GM21825 (cell line): ENCODE measurements at regions not wholly inside any gene's neighbourhood (a gene's known extent, or its start where the extent isn't known, plus 50 kb on each side); places are given as distances from the start of the nearest gene placed in this dataset.
A peak's percentile ranks its signal among the peaks of the same experiment; 100 is the strongest.
"Not testable (repeated sequence)": the region's sequence is repeated elsewhere in the genome, so short reads cannot be mapped to it uniquely, and the experiment has no call there.

Source experiments
- ATAC-seq: cut with Tn5 transposase; IDR thresholded peaks from one replicate; pipeline ENCODE4 v1.9.1; 2021; ENCODE audit warnings: mild to moderate bottlenecking, moderate library complexity; ENCODE audit not compliant: unreplicated experiment

DNA sequence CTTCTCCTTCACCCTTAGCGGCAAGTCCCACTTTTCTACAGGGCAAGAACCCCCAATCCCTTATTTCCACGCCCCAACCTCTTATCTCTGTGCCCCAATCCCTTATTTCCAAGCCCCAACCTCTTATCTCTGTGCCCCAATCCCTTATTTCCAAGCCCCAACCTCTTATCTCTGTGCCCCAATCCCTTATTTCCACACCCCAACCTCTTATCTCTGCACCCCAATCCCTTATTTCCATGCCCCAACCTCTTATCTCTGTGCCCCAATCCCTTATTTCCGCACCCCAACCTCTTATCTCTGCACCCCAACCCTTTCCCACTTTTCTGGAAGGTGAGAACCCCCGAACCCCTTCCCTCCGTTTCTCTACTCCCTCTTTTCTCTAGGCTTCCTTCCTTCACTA lies 116.1 kb upstream of the GJE1 start:
- ATAC-seq = not testable (repeated sequence)

DNA sequence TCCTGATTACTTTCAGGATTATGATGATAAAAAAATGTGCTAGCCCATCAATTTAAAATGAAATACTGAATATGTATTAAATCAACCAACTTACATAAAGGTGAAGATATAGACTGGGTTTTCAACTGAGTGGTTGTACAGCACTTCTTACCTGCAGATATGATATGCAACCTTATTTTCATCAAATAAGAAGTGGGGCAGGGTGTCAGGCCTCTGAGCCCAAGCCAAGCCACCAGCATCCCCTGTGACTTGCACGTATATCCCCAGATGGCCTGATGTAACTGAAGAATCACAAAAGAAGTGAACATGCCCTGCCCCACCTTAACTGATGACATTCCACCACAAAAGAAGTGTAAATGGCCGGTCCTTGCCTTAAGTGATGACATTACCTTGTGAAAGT lies 117.3 kb upstream of the GJE1 start:
- not testable (repeated sequence) for ATAC-seq

DNA sequence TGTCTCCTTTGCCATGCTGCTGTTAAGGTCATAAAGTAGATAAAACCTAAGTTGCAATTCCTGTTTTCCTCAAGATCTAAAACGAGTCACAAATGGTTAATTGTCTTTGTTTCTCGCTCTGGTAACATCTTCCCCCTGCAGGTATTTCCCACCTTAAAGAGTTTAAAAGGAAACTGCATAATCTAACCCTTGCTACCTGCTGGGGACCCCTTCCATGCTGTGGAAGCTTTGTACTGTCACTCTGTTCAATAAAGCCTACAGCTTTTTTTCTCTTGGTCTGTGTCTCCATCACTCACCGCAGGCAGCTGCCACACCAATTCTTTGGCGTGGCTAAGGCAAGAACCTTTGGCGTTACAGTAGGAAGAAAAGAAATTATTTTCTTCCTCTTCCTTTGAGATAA lies 117.7 kb upstream of the GJE1 start:
- no peak for ATAC-seq

DNA sequence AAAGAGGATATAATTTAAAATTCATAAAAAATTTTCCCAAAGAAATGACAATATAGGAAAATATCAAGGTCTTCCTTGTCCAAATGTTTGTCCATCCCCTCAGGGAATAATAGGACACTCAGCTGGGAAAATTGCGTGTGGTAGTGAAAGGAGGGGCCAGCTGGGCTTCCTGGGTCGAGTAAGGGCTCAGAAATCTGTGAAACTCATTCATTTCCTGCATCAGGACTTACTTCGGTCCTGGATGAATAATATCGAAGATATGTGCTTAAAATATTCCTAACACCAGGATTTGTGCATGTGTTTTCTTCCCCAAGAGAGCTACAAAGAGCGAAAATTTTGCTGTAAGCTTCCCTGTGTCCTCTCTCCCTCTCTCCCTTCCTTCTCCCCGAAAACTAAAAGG lies 118.2 kb upstream of the GJE1 start:
- ATAC-seq = no peak

DNA sequence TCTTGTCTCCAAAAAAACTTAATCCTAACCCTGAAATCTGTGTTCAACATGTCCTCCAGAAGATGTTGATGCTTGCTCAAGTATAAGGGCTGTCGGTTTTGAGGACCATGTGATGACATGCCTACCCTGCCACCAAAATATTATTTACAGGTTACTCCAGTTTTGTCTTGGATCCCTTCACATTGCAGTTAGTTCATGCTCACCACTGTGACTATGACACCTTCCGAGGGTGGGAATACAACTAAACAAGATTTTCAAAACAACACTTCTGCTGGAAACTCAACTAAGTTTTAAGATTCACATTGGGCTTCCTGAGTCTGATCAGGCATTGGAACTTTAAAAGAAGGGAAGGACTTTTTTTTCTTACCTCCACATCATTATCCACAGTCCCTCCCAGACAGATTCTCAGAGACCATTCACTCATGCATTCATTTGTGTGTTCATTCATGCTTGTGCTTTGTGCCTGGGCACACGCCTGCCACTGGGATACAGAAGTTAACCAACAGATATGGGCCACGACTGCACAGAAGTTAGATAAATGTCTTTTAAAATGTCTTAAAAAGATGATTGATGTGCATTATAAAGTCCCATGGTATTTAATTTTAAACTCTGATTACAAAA lies 118.7 kb upstream of the GJE1 start:
- no peak for ATAC-seq

DNA sequence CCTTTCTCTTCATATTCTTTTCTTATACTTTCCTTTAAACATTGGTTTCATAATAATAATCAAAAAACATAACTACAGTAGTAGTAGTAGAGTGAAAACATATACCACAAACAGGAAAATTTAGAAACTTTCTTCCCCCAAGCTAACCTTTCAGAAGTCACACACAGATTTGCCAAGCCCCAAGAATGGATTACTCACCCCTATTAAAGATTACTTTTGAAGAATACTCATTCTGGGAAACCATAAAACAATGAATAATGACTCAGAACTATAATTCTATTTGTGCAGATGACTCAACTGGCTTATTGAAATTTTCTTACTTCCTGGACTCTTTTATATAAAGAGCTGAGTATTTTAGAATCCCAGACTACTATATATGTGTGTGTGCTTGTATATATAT lies 119.4 kb upstream of the GJE1 start:
- ATAC-seq = peak; percentile 87

DNA sequence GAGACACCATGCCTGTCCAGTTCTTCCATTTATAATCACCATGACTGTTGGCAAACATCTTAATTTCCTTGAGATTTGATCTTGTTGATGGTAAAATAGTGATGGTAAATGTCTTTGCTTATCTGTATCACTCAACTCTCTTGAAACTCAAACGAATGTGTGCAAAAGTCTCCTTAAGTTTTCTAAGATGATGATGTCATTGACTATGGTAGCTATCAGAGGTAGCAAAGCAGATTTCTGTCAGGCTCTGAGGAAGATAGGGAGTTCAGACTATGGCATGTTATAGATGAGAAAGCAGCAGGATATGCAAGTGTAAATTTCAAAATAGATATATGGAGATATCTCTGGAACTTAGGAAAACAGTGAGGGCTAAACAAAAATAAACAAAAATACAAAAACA lies 121.0 kb upstream of the GJE1 start:
- ATAC-seq = no peak

DNA sequence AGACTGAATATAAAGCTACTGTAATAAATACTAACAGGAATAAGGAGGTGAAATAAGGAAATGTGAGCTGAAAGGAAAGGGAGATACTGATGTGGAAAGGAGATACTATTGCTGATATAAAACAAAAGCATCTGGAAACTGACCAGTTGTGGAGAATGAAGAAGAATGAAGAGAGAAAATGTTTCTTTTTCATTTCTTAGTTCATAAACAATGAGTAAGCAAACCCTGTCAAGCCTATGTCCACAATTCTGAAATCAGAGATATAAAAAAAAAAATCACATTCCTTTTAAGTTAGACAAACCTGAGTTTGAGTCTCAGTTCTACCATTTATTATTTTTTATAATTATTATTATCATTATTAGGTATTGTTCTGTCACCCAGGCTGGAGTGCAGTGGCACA lies 121.6 kb upstream of the GJE1 start:
- ATAC-seq = no peak

DNA sequence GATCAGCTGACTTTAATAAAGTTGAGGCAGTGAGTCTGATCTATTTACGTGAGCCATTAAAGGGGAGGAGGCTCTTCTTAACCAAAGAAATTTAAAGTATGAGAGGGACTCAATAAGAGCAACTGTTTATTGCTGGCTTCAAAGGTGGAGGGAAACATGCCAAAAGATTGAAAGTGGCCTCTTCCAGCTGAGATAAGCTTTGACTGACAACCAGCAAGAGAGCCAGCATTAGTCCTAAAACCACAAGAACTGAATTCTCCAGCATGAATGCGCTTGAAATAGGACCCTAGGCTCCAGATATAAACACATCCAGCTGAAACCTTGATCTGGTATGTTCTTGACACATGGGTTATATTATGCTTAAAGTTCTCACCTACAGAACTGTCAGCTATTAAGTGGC lies 123.1 kb upstream of the GJE1 start:
- no peak for ATAC-seq

DNA sequence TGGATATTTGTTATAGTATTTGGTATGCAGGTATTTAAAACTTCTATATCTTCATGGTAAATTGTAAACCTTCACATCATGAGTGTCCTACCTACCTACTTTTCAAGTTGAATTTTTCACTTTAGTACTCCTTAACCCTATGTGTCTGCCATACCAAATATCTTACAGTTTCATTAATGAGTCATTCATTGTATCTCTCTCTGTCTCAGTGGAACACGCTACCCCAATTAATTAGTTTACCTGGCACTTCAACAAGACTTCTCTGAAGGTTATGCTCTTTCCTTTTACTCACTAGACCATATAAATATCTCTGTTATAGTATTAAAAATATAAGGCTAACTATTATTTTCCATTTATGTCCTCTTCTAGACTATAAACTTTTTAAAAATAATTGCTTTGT lies 123.9 kb upstream of the GJE1 start:
- no peak for ATAC-seq

DNA sequence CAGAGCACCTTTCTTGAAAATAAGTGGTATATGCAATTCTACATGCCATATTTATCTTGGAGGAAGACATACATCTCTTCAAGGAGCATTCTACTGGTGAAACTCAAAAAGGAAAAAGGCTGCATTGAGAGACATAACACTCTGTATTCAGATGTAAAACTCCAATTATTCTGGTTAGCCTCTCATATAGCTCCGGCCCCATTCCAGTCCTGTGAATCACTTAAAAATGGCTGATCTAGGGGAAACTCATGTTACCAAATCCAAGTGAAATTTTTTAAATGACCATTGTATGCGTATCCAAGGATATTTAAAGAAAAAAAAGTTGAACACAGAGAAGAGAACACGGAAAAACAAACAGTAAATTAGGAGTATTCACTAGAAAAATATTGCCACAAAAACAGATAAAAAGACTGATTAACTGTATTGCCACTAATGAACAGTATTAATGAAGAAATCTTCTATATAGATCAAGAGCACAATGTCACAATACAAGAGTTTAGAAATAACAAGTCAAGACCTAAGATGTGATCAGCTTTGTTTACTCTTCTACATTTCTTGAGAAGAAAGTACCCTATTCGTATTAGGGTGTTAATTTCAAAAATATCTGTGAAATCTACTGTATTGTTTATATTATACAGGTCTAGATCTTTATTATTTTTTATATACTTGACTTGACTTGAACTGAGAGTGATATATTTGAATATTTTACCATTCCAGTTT lies 124.5 kb upstream of the GJE1 start:
- ATAC-seq = no peak

DNA sequence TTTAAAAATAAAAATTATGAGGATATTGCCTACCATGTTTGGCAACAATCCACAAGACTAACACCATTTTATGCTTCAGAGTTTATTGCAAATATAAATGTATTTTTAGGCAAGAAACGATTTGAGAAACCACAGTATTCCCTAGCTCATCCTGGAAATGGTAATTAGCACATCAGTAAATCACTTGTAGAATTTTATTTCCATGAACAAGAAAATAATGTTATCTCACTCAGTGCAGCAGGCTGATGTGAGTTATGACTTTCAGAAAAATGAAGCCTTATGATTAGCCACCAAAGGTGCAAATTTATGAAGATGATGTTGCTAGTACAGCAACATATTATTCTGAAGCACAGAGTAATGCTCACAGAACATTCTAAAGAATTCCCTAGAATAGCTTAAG lies 127.7 kb upstream of the GJE1 start:
- ATAC-seq = no peak

DNA sequence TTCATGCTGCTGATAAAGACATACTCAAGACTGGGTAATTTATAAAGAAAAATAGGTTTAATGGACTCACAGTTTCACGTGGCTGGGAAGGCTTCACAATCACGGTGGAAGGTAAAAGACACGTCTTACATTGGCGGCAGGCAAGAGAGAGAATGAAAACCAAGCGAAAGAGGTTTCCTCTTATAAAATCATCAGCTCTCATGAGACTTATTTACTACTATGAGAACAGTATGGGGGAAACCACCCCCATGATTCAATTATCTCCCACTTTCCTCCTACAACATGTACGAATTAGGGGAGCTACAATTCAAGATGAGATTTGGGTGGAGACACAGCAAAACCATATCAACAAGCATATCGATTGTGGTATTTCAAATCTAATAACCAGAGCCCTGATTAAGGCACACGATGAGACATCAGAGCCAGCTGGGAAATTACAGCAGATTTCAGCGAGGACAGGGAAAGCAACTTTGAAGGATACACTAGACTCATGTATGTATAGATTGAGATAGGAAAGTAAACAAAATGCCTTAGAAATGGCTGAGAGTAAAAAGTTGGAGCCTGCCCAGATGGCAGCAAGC lies 129.8 kb upstream of the GJE1 start:
- no peak for ATAC-seq

DNA sequence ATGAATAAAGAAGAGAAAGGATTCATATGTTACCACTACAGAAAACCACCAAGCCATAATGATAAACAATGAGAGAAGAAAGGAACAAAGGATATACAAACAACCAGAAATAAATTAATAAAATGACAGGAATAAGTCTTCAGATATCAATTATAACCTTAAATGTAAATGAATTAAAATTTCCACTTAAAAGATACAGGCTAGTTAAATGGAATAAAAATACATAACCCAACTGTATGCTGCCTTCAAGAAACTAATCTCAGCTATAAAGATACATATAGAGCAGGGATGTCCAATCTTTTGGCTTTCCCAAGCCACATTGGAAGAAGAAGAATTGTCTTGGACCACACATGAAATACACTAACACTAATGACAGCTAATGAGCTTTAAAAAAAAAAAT lies 135.9 kb upstream of the GJE1 start:
- ATAC-seq = no peak

DNA sequence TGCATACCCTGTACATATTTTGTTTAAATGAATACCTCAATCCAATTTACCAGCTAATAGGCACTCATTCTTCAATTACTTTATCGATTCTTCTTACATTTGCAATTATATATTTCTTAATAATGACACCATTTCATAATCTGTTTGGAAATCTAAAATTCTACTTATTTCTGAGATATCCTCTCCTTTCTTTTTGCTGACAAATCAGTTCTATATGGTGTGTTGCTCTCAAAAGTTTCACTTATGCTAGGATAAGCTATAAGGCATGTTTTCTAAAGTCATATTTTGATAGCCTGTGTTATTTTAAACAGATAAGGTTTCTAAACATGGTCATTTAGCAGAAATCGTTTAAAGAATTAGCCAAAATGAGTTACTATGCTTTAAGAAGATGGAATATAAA lies 140.6 kb upstream of the GJE1 start:
- ATAC-seq = no peak

DNA sequence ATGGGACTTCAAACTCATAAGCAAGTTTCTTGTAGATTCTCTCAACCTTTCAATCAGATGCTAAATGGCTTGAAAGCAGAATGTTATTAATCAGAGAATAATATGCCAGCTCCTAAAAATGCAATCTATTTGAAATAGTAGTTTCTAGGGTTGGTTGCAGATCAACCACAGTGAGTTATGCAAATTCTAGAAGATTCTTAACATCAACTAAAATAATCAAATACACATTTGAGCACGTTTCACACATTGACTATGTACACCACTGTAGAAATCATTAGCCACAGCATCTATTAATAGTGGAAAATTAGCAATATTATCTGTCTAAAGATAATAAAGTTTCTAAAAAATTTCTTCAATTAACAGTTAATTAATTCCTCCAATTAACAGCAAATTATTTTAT lies 141.9 kb upstream of the GJE1 start:
- no peak for ATAC-seq

DNA sequence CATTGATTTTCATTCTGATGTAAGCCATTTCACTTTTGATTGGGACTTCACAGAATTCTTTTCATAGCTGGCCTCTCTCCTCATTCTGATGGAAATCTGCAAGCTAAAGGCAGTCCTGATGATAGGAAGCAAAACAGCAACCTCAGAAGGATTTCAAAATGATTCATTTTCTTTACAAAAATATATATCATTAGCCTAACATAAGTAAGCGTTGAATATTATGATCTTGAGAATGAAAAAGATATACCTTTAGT lies 143.1 kb upstream of the GJE1 start:
- ATAC-seq = no peak

DNA sequence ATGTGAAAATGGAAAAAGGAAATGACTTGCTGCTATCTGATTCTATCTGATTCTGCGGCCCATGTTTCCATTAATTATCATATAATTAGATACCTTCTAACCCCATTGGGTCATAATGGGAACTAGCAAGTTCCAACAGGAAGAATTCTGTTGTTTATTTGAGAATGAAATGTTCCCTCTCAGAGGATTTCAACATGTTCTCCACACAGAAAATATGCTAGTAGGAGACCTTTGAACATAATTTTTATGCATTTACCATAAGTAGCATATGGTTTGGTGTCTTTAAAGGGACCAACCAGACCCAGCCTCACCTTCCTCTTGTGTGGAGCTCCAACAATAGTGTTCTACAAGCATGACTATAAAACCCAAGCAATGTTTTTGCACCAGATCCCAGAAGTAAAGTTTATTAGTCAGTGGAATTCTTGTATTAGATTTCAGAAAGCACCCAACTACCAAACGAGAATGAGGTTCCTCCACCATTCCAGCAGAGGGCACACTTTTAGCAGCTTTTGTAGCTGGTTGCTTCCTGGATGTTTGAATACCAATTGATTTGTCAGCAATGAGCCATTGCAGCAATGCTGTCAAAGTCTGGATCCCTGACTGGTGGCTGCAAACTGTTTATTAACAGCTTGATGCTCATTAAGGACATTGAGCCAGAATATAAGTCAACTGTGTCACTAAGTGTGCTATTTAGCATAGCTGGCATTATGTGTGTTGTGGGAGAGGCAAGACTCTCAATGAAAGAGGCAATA lies 143.6 kb upstream of the GJE1 start:
- peak; percentile 89 for ATAC-seq

DNA sequence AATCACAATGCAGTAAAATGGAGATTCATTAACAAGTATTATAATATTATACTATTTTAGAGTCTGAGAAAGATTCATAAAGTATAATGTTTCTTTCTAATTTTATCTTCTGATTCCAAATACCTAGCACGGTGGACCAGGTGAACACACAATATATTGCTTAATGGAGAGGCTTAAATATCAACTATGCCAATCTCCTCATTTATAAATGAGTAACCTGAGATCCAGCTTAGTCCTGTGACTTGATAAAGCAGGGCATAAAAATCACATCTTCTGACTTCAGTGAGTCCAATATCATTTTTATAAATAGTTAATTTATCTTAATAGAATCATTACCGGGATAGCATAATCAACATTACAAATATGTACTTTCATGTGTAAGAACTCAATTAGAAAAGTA lies 144.4 kb upstream of the GJE1 start:
- no peak for ATAC-seq

DNA sequence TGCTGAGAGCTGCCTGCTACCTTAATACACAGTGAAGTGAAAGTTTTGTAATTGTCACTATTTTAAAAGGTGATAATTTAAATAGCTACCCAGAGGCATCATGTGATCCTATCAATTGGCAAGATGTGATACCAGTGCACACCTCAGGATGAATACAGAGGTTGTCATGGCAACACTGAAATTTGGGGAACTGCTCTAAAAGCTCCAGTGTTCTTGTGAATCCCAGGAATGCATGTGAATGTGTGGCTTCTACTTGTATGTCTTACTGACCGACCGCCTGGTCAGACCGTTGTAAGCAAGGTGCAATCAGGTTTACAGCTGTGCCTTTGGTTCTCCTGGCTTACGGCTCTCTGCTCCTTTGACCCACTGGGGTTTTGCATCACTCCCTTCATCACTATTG lies 146.3 kb upstream of the GJE1 start:
- ATAC-seq = no peak

DNA sequence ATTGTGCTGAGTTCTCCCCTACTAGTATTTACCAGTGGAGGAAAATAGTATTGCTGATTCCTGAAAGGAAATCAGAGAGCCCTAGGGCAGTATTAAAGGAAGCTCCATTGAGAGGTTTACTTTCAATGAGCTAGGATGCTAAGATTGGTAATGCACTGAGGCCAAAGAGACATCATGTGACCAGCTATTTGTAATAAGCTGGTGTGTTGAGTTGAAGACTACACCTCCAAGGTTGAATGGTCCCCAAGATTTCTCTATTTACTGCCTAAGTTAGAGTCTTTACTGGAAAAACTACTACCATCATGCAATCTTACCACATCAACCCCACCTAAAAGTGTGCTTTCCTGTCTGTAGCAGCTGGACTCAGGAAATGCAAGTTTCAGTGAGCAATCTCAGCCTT lies 151.5 kb upstream of the GJE1 start:
- ATAC-seq = no peak

DNA sequence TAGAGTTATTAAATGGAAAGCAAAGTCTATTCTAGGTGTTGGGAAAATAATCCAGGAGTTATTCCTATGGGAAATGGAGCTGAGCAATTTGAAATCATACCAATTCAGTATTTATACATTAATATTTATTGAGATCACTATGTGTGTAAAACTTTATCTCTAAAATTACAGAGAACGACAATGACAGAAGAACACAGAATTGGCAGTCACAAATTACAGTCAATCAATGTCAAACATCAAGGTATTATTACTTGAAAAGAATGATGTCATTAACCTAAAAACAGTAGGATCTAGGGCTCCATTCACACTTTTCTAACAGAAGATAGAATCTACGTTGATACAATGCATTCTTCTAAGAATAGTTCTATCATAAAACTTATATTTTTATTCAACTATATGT lies 154.9 kb upstream of the GJE1 start:
- no peak for ATAC-seq
